IPS-18a (cell line): ENCODE measurements at regions not wholly inside any gene's neighbourhood (a gene's known extent, or its start where the extent isn't known, plus 50 kb on each side); places are given as distances from the start of the nearest gene placed in this dataset.

Source experiments
- H3K27ac ChIP-seq: one replicate; pipeline ENCODE4 v1.5.1; 2013; ENCODE audit warnings: low read length
- H3K27me3 ChIP-seq: one replicate; pipeline ENCODE4 v1.6.1; 2013; ENCODE audit warnings: mild to moderate bottlenecking, low read length; ENCODE audit not compliant: control insufficient read depth, insufficient read depth
- H3K36me3 ChIP-seq: one replicate; pipeline ENCODE4 v1.6.1; 2013; ENCODE audit warnings: low read depth, low read length; ENCODE audit not compliant: control insufficient read depth
- H3K4me1 ChIP-seq: one replicate; pipeline ENCODE4 v1.6.1; 2013; ENCODE audit warnings: low read depth, low read length; ENCODE audit not compliant: control insufficient read depth
- H3K4me3 ChIP-seq: one replicate; pipeline ENCODE4 v1.5.1; 2013; ENCODE audit warnings: low read length
- H3K9ac ChIP-seq: one replicate; pipeline ENCODE4 v1.6.1; 2013; ENCODE audit warnings: mild to moderate bottlenecking, low read length, moderate library complexity
- H3K9me3 ChIP-seq: one replicate; pipeline ENCODE4 v1.6.1; 2013; ENCODE audit warnings: low read depth, low read length; ENCODE audit not compliant: control insufficient read depth

DNA sequence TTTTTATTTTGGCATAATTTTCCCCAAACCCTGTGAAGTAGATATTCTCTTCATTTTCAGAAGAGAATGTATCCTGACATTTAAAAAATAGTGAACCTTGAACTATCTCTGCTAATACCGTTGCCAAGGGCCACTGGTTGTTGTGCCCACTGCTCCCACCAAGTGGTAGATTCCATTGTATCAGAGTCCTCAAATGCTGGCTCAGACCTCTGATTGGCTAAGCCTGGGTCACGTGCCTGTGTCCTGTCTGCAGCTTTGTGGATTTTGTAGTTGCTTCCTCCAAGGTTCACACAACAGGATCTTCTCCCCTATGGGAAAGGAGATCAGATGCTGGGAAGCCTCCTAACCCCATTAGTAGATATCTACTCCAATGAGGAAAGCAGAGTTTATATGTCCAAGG lies 104.8 kb upstream of the CASK start:
- Histone ChIP-seq H3K4me1 (no peaks in the 10 kb centered on the region), H3K27me3 (no peaks in the 10 kb centered on the region), H3K4me3 (no peak overlapping the region), H3K36me3 (no peaks in the 10 kb centered on the region), H3K9ac (no peak overlapping the region), H3K9me3 (peaks cover 5% of the 10 kb centered on the region), H3K27ac (no peak overlapping the region)

- no peaks in the 10 kb centered on the region for H3K27me3 ChIP-seq
- H3K9me3 ChIP-seq = peaks cover 3% of the 10 kb centered on the region
- H3K9ac ChIP-seq = no peak overlapping the region
- no peak overlapping the region for H3K27ac ChIP-seq
- H3K36me3 ChIP-seq = no peaks in the 10 kb centered on the region
- H3K4me3 ChIP-seq = no peak overlapping the region
- H3K4me1 ChIP-seq = no peaks in the 10 kb centered on the region
Measured at GRCh38 chrX:42027367-42028000, 104.1 kb upstream of the CASK start.

- H3K4me1 ChIP-seq = no peaks in the 10 kb centered on the region
- no peaks in the 10 kb centered on the region for H3K36me3 ChIP-seq
- H3K4me3 ChIP-seq = no peak overlapping the region
Measured at GRCh38 chrX:42025861-42026260, 102.5 kb upstream of the CASK start.

GRCh38 chrX:42023122-42023521 lies 99.8 kb upstream of the CASK start:
- H3K4me1 ChIP-seq = no peaks in the 10 kb centered on the region
- H3K27ac ChIP-seq = no peak overlapping the region
- no peaks in the 10 kb centered on the region for H3K36me3 ChIP-seq
- no peak overlapping the region for H3K9ac ChIP-seq
- H3K4me3 ChIP-seq = no peak overlapping the region
- no peaks in the 10 kb centered on the region for H3K27me3 ChIP-seq
- peaks cover 13% of the 10 kb centered on the region for H3K9me3 ChIP-seq

More at GRCh38 chrX:42025861-42026260, 102.5 kb upstream of the CASK start:
- peaks cover 5% of the 10 kb centered on the region for H3K9me3 ChIP-seq
- no peaks in the 10 kb centered on the region for H3K27me3 ChIP-seq
- H3K9ac ChIP-seq = no peak overlapping the region
- no peak overlapping the region for H3K27ac ChIP-seq

GRCh38 chrX:42022158-42022557 lies 98.8 kb upstream of the CASK start:
- peaks cover 13% of the 10 kb centered on the region for H3K9me3 ChIP-seq
- H3K4me3 ChIP-seq = no peak overlapping the region
- H3K36me3 ChIP-seq = no peaks in the 10 kb centered on the region

GRCh38 chrX:42021058-42021457 lies 97.7 kb upstream of the CASK start:
- no peaks in the 10 kb centered on the region for H3K4me1 ChIP-seq
- H3K9ac ChIP-seq = no peak overlapping the region
- no peaks in the 10 kb centered on the region for H3K27me3 ChIP-seq
- H3K27ac ChIP-seq = no peak overlapping the region
- no peaks in the 10 kb centered on the region for H3K36me3 ChIP-seq
- peaks cover 16% of the 10 kb centered on the region for H3K9me3 ChIP-seq
- H3K4me3 ChIP-seq = no peak overlapping the region

More at GRCh38 chrX:42022158-42022557, 98.8 kb upstream of the CASK start:
- Histone ChIP-seq H3K9ac (no peak overlapping the region), H3K27me3 (no peaks in the 10 kb centered on the region), H3K4me1 (no peaks in the 10 kb centered on the region), H3K27ac (no peak overlapping the region)

- Histone ChIP-seq H3K27ac (no peak overlapping the region), H3K36me3 (no peaks in the 10 kb centered on the region)
Measured at GRCh38 chrX:42020225-42020624, 96.9 kb upstream of the CASK start.

DNA sequence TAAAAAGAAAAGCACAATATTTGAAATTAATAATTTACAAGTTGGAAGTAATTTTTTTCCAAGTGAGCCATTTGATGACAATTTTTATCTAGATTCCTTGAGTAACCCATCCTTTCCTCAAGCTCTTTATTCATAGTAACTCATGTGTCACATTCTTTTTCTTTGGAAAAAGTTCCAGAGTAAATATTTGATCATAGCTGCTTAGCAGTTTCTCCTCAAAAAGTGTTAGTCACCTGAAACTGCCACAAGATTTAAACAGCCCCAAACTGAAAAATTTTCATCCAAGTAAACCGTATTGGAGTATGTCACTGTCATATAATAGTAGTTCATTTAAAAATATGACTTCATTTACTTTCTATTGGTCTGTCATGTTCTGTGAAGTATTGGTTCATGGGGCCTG lies 94.6 kb upstream of the CASK start:
- Histone ChIP-seq H3K27ac (no peak overlapping the region), H3K36me3 (no peaks in the 10 kb centered on the region), H3K27me3 (no peaks in the 10 kb centered on the region), H3K9me3 (peaks cover 24% of the 10 kb centered on the region), H3K9ac (no peak overlapping the region), H3K4me3 (no peak overlapping the region), H3K4me1 (no peaks in the 10 kb centered on the region)

More at GRCh38 chrX:42020225-42020624, 96.9 kb upstream of the CASK start:
- Histone ChIP-seq H3K27me3 (no peaks in the 10 kb centered on the region), H3K9ac (no peak overlapping the region), H3K4me1 (no peaks in the 10 kb centered on the region), H3K9me3 (peaks cover 19% of the 10 kb centered on the region), H3K4me3 (no peak overlapping the region)

GRCh38 chrX:42000836-42001235 lies 77.5 kb upstream of the CASK start:
- Histone ChIP-seq H3K4me3 (no peak overlapping the region), H3K9ac (no peak overlapping the region), H3K36me3 (no peaks in the 10 kb centered on the region), H3K9me3 (no peaks in the 10 kb centered on the region), H3K27ac (no peak overlapping the region), H3K4me1 (no peaks in the 10 kb centered on the region), H3K27me3 (no peaks in the 10 kb centered on the region)

GRCh38 chrX:41984628-41985027 lies 61.3 kb upstream of the CASK start:
- H3K36me3 ChIP-seq = no peaks in the 10 kb centered on the region
- H3K27me3 ChIP-seq = no peaks in the 10 kb centered on the region
- no peak overlapping the region for H3K9ac ChIP-seq

DNA sequence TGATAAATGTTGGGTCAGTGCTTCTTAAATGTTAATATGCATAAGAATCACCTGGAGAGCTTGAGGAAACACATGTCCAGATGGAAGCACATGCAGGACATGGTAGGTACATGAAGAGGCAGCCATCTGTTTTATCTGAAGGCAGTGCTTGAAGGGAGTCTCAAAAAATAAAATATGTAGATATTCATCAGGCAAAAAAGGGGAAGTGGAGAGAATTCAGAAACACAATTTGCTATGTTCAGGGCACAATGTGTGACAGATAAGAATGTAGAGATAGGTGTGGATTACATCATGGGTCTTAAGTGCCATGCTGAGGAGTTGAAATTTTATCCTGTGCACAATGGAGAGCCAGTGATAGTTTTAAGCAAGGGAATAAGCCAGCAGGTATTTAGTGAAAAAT lies 59.6 kb upstream of the CASK start:
- no peak overlapping the region for H3K4me3 ChIP-seq
- H3K9me3 ChIP-seq = peaks cover 11% of the 10 kb centered on the region
- no peaks in the 10 kb centered on the region for H3K27me3 ChIP-seq
- no peak overlapping the region for H3K27ac ChIP-seq
- no peaks in the 10 kb centered on the region for H3K4me1 ChIP-seq
- no peaks in the 10 kb centered on the region for H3K36me3 ChIP-seq
- no peak overlapping the region for H3K9ac ChIP-seq

More at GRCh38 chrX:41984628-41985027, 61.3 kb upstream of the CASK start:
- no peak overlapping the region for H3K27ac ChIP-seq
- H3K4me3 ChIP-seq = no peak overlapping the region
- H3K4me1 ChIP-seq = no peaks in the 10 kb centered on the region
- peaks cover 8% of the 10 kb centered on the region for H3K9me3 ChIP-seq

- Histone ChIP-seq H3K27ac (no peak overlapping the region), H3K4me1 (no peaks in the 10 kb centered on the region), H3K9ac (no peak overlapping the region), H3K4me3 (no peak overlapping the region), H3K36me3 (no peaks in the 10 kb centered on the region), H3K27me3 (no peaks in the 10 kb centered on the region), H3K9me3 (peaks cover 15% of the 10 kb centered on the region)
Measured at GRCh38 chrX:41981481-41982013, 58.2 kb upstream of the CASK start.
